ENCODE measurements at regions not wholly inside any gene's neighbourhood (a gene's known extent, or its start where the extent isn't known, plus 50 kb on each side); places are given as distances from the start of the nearest gene placed in this dataset.
"Not testable (repeated sequence)": the region's sequence is repeated elsewhere in the genome, so short reads cannot be mapped to it uniquely, and the experiment has no call there.

- DNase-seq, result no peak
- Histone ChIP-seq H3K9me3 (peaks cover 4% of the 10 kb centered on the region; the same call in 1 of the 2 replicates), H3K27me3 (no peaks in the 10 kb centered on the region), H3K4me1 (no peaks in the 10 kb centered on the region), H3K36me3 (no peaks in the 10 kb centered on the region), H3K4me3 (ENCODE audit: low read depth, low read length) (no peak overlapping the region)
- no peak for TF ChIP-seq CTCF (IDR thresholded peaks at IDR 0.05; ENCODE audit: low read depth, low read length)
Measured at GRCh38 chr3:166593776-166594175, 756.6 kb upstream of the BCHE start.

- H3K4me3 ChIP-seq (ENCODE audit: low read depth, low read length), result no peak overlapping the region
- no peaks in the 10 kb centered on the region for H3K27me3 ChIP-seq
- no peak for DNase-seq
- H3K4me1 ChIP-seq, result no peaks in the 10 kb centered on the region
- H3K9me3 ChIP-seq, result no peaks in the 10 kb centered on the region
- no peak for TF ChIP-seq CTCF (IDR thresholded peaks at IDR 0.05; ENCODE audit: low read depth, low read length)
- no peaks in the 10 kb centered on the region for H3K36me3 ChIP-seq
Measured at GRCh38 chr3:166582236-166582635, 745.0 kb upstream of the BCHE start.

GRCh38 chr3:166580561-166580960, 743.3 kb upstream of the BCHE start:
- Histone ChIP-seq H3K4me1 (no peaks in the 10 kb centered on the region), H3K36me3 (no peaks in the 10 kb centered on the region), H3K9me3 (no peaks in the 10 kb centered on the region), H3K27me3 (no peaks in the 10 kb centered on the region), H3K4me3 (ENCODE audit: low read depth, low read length) (no peak overlapping the region)
- no peak for TF ChIP-seq CTCF (IDR thresholded peaks at IDR 0.05; ENCODE audit: low read depth, low read length)
- no peak for DNase-seq

- no peak for TF ChIP-seq CTCF (IDR thresholded peaks at IDR 0.05; ENCODE audit: low read depth, low read length)
- Histone ChIP-seq H3K4me3 (ENCODE audit: low read depth, low read length) (no peak overlapping the region), H3K4me1 (no peaks in the 10 kb centered on the region)
Measured at GRCh38 chr3:166575161-166575560, 737.9 kb upstream of the BCHE start.

GRCh38 chr3:166571686-166572085, 734.5 kb upstream of the BCHE start:
- DNase-seq; H3K4me3 ChIP-seq (ENCODE audit: low read depth, low read length); H3K9me3 ChIP-seq; H3K4me1 ChIP-seq; H3K27me3 ChIP-seq; H3K36me3 ChIP-seq: not testable (repeated sequence)

More at GRCh38 chr3:166575161-166575560, 737.9 kb upstream of the BCHE start:
- H3K36me3 ChIP-seq, result no peaks in the 10 kb centered on the region
- no peaks in the 10 kb centered on the region for H3K9me3 ChIP-seq
- H3K27me3 ChIP-seq, result no peaks in the 10 kb centered on the region
- DNase-seq, result no peak

GRCh38 chr3:166570102-166570501, 732.9 kb upstream of the BCHE start:
- no peak overlapping the region for H3K4me3 ChIP-seq (ENCODE audit: low read depth, low read length)
- no peaks in the 10 kb centered on the region for H3K4me1 ChIP-seq
- no peak for TF ChIP-seq CTCF (IDR thresholded peaks at IDR 0.05; ENCODE audit: low read depth, low read length)

GRCh38 chr3:166569589-166569988, 732.4 kb upstream of the BCHE start:
- DNase-seq, result no peak
- Histone ChIP-seq H3K36me3 (no peaks in the 10 kb centered on the region), H3K27me3 (no peaks in the 10 kb centered on the region), H3K4me1 (no peaks in the 10 kb centered on the region), H3K9me3 (no peaks in the 10 kb centered on the region), H3K4me3 (ENCODE audit: low read depth, low read length) (no peak overlapping the region)
- TF ChIP-seq CTCF (IDR thresholded peaks at IDR 0.05; ENCODE audit: low read depth, low read length), result no peak

More at GRCh38 chr3:166570102-166570501, 732.9 kb upstream of the BCHE start:
- Histone ChIP-seq H3K27me3 (no peaks in the 10 kb centered on the region), H3K9me3 (no peaks in the 10 kb centered on the region), H3K36me3 (no peaks in the 10 kb centered on the region)
- DNase-seq, result no peak

All from BE2C (cell line).